Gastrocnemius medialis (tissue), 4 donors: ENCODE measurements at regions not wholly inside any gene's neighbourhood (a gene's known extent, or its start where the extent isn't known, plus 50 kb on each side); places are given as distances from the start of the nearest gene placed in this dataset.

Experiments
- ATAC-seq, 2 donors: fragments of 150-250 bp; one replicate each; pipeline ENCODE4 v1.9.1; 2016
- DNase-seq, 2 donors: peaks; one replicate each; pipeline ENCODE4 v3.0.0-alpha.2; 2019
- H3K27ac ChIP-seq, 4 donors: fragments of 200-600 bp; sonication (generic); 1 replicate in 1 of 4; 2 replicates in 3 of 4; pipeline ENCODE4 v1.5.1; 2016 to 2018; ENCODE audit warnings: mild to moderate bottlenecking in 2 of 4, moderate library complexity in 1 of 4
- H3K27me3 ChIP-seq, 3 donors: fragments of 200-600 bp; sonication (generic) in 2 of 3; 1 replicate in 1 of 3; 2 replicates in 2 of 3; pipeline versions ENCODE4 v1.5.1 to v1.6.0; 2016 to 2019; ENCODE audit warnings: mild to moderate bottlenecking in 1 of 3, moderate library complexity in 1 of 3
- H3K36me3 ChIP-seq, 2 donors: fragments of 200-600 bp; sonication (generic) in 1 of 2; one replicate each; pipeline ENCODE4 v1.5.1; 2017 to 2018
- H3K4me1 ChIP-seq, 2 donors: fragments of 200-600 bp; sonication (generic) in 1 of 2; one replicate each; pipeline ENCODE4 v1.5.1; 2016 to 2017; ENCODE audit warnings: mild to moderate bottlenecking in 2 of 2
- H3K4me3 ChIP-seq, 4 donors: fragments of 200-600 bp; sonication (generic) in 3 of 4; 1 replicate in 1 of 4; 2 replicates in 3 of 4; pipeline ENCODE4 v1.5.1; 2016 to 2019; ENCODE audit warnings: mild to moderate bottlenecking in 2 of 4
- H3K9me3 ChIP-seq, 3 donors: fragments of 200-600 bp; sonication (generic) in 2 of 3; 1 replicate in 1 of 3; 2 replicates in 2 of 3; pipeline ENCODE4 v1.5.1; 2016 to 2019
- POLR2A ChIP-seq, 2 donors: fragments of 450-650 bp; IDR thresholded peaks; one replicate each; pipeline ENCODE4 v1.6.1; 2017; ENCODE audit warnings: antibody characterized with exemption in 2 of 2, mild to moderate bottlenecking in 2 of 2, moderate library complexity in 2 of 2
- in situ Hi-C, 4 donors: fragments of 200-750 bp; cut with MboI; loops; one replicate each; pipeline versions ENCODE4 v1.15.0 to v1.8.0; 2017; ENCODE audit warnings: low sequenced_read_pairs in 4 of 4
- intact Hi-C: fragments of 100-400 bp; cut with DNase I; formaldehyde crosslinking; loops from one replicate; pipeline ENCODE4 v1.15.1; 2023; ENCODE audit warnings: low total_unique reads
- TF ChIP-seq, protein P1 (sequence below), 5 experiments: fragments of 450-650 bp in 3 of 5; fragments of 200-600 bp in 2 of 5; sonication (generic) in 2 of 5; IDR thresholded peaks in 4 of 5; conservative IDR thresholded peaks in 1 of 5; 1 replicate in 4 of 5; 2 replicates in 1 of 5; pipeline ENCODE4 v1.5.1; 2016 to 2019; ENCODE audit warnings: antibody characterized with exemption in 5 of 5, mild to moderate bottlenecking in 3 of 5, moderate library complexity in 3 of 5

DNA sequence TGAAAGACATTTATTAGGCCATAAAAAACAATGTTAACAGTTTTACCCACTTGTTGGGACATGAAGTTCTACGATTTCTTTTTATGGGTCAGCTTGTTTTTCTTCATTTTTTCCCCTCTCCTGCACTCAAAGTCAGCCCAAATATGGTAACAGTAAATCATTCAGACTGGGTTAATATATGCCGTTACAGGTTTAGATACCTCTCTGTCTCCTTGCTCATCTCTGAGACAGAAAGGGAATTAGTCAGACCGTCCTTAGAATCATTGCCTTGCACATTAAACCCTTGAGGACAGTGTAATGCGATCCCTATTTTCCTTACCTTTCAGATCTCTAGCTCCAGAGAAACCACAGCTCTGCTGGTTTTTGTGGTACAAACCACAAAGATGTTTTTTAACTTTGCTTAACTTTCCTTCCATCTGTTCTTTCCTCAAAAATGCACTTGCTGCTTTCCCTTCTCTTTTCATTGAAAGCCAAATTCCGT, 613.3 kb downstream of the PLPP3 start:
- H3K4me1 ChIP-seq: no peaks in the 10 kb centered on the region
- in situ Hi-C loops (no loop called here), intact Hi-C loops (no loop called here)
- no peak for DNase-seq
- no peak overlapping the region for H3K27ac ChIP-seq
- no peak for ATAC-seq
- no peaks in the 10 kb centered on the region for H3K36me3 ChIP-seq
- H3K27me3 ChIP-seq: no peaks in the 10 kb centered on the region
- no peak overlapping the region for H3K4me3 ChIP-seq
- no peaks in the 10 kb centered on the region for H3K9me3 ChIP-seq
- TF ChIP-seq, protein P1, sequence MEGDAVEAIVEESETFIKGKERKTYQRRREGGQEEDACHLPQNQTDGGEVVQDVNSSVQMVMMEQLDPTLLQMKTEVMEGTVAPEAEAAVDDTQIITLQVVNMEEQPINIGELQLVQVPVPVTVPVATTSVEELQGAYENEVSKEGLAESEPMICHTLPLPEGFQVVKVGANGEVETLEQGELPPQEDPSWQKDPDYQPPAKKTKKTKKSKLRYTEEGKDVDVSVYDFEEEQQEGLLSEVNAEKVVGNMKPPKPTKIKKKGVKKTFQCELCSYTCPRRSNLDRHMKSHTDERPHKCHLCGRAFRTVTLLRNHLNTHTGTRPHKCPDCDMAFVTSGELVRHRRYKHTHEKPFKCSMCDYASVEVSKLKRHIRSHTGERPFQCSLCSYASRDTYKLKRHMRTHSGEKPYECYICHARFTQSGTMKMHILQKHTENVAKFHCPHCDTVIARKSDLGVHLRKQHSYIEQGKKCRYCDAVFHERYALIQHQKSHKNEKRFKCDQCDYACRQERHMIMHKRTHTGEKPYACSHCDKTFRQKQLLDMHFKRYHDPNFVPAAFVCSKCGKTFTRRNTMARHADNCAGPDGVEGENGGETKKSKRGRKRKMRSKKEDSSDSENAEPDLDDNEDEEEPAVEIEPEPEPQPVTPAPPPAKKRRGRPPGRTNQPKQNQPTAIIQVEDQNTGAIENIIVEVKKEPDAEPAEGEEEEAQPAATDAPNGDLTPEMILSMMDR (IDR thresholded peaks at IDR 0.05 in 4 of 5, conservative IDR thresholded peaks at IDR 0.05 in 1 of 5): no peak
- TF ChIP-seq POLR2A (IDR thresholded peaks at IDR 0.05): no peak

DNA sequence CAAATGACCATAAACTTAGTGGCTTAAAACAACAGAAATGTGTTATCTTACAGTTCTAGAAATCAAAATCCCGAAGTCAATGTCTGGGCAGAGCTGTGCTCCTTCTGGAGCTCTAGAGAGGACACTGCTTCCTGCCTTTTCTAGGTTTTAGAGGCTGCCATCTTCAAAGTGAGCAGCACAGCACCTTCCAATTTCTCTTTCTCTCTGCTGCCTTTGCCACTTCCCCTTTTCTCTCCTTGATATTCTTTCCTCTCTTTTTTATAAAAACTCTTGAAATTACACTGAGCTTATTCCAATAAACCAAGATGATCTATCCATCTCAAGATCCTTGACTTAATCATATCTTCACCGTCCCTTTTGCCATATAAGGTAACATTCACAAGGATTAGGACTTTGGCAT, 616.9 kb downstream of the PLPP3 start:
- TF ChIP-seq, protein P1 (IDR thresholded peaks at IDR 0.05 in 4 of 5, conservative IDR thresholded peaks at IDR 0.05 in 1 of 5): no peak
- Histone ChIP-seq H3K9me3 (no peaks in the 10 kb centered on the region), H3K27ac (no peak overlapping the region), H3K36me3 (no peaks in the 10 kb centered on the region), H3K27me3 (no peaks in the 10 kb centered on the region), H3K4me1 (no peaks in the 10 kb centered on the region), H3K4me3 (no peak overlapping the region)
- ATAC-seq (no peak), DNase-seq (no peak)
- intact Hi-C loops (no loop called here), in situ Hi-C loops (no loop called here)

DNA sequence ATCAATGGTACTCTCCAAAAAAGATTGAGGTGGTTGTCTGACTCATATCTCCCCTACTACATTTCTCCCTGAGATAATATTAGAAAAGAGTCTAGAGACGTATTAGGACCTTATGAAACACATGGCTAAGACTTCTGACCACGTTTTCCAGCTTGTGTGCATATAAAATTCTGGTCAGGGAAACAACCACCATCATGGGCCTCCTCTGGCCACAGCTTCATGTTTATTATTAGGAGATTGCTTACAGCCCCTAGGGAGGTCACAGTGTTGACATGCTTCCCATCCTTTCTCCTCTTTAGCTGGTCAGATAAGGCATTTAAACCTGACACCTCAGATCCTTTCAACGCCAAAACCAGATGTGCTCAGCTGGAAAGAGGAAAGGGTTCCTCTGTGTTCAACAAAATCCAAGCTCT, 620.2 kb downstream of the PLPP3 start:
- no peak for ATAC-seq
- no peak overlapping the region for H3K27ac ChIP-seq

DNA sequence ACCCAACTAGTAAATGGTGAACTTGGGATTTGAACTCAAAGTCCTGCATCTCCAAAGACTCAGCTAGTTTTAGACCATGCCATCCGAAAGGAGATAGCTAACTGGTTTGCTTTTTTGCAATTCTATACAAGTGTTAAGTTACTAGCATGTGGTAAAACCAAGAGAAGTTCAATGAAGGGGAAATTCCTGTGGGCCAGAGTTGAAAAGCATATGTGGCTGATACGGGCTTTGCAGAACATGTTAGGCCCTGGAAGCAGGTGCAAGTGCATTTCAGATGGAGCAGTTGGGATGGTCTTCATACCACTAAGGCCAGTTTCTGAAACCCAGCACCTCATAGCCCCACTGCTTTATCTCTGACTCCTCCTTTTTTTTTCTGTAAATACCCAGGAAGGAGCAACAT, 620.9 kb downstream of the PLPP3 start:
- Histone ChIP-seq H3K27ac (no peak overlapping the region), H3K9me3 (no peaks in the 10 kb centered on the region), H3K4me1 (no peaks in the 10 kb centered on the region), H3K36me3 (no peaks in the 10 kb centered on the region), H3K4me3 (no peak overlapping the region), H3K27me3 (no peaks in the 10 kb centered on the region)
- ATAC-seq: no peak
- intact Hi-C loops (no loop called here), in situ Hi-C loops (no loop called here)
- no peak for DNase-seq
- TF ChIP-seq POLR2A (IDR thresholded peaks at IDR 0.05): no peak
- TF ChIP-seq, protein P1 (IDR thresholded peaks at IDR 0.05 in 4 of 5, conservative IDR thresholded peaks at IDR 0.05 in 1 of 5): no peak

More for the DNA sequence above, 620.2 kb downstream of the PLPP3 start:
- Histone ChIP-seq H3K4me3 (no peak overlapping the region), H3K36me3 (no peaks in the 10 kb centered on the region), H3K27me3 (no peaks in the 10 kb centered on the region), H3K9me3 (no peaks in the 10 kb centered on the region), H3K4me1 (no peaks in the 10 kb centered on the region)
- TF ChIP-seq, protein P1 (IDR thresholded peaks at IDR 0.05 in 4 of 5, conservative IDR thresholded peaks at IDR 0.05 in 1 of 5): no peak
- TF ChIP-seq POLR2A (IDR thresholded peaks at IDR 0.05): no peak
- DNase-seq: no peak
- in situ Hi-C loops: no loop called here
- intact Hi-C loops: no loop called here

DNA sequence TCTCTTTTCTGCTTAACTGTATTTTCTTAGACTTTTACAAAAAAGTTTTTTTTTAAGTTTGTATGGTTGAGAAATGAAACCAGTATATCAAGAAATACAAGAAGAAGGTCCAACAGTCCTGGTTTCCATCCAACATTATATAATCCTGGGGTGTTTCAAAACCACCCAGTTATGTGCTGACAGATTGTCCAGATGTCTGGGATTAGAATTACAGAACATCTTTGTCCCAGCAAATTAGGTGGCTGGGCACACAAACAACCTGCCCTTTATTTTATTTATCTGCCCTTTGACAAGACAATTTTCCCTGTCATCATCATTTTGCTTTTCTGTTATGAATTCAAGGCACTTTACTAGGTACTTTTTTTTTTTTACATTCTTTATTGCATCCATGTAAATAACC, 622.1 kb downstream of the PLPP3 start:
- H3K9me3 ChIP-seq: no peaks in the 10 kb centered on the region
- peak; percentile 42 to 53 for ATAC-seq

More for the DNA sequence above, 622.1 kb downstream of the PLPP3 start:
- no peak for DNase-seq
- H3K4me1 ChIP-seq: no peaks in the 10 kb centered on the region
- H3K27ac ChIP-seq: no peak overlapping the region
- in situ Hi-C loops (no loop called here), intact Hi-C loops (no loop called here)
- H3K36me3 ChIP-seq: no peaks in the 10 kb centered on the region
- TF ChIP-seq, protein P1 (IDR thresholded peaks at IDR 0.05 in 4 of 5, conservative IDR thresholded peaks at IDR 0.05 in 1 of 5): no peak
- TF ChIP-seq POLR2A (IDR thresholded peaks at IDR 0.05): no peak
- no peaks in the 10 kb centered on the region for H3K27me3 ChIP-seq
- H3K4me3 ChIP-seq: no peak overlapping the region
